ENCODE measurements at regions not wholly inside any gene's neighbourhood (a gene's known extent, or its start where the extent isn't known, plus 50 kb on each side); places are given as distances from the start of the nearest gene placed in this dataset.

DNA sequence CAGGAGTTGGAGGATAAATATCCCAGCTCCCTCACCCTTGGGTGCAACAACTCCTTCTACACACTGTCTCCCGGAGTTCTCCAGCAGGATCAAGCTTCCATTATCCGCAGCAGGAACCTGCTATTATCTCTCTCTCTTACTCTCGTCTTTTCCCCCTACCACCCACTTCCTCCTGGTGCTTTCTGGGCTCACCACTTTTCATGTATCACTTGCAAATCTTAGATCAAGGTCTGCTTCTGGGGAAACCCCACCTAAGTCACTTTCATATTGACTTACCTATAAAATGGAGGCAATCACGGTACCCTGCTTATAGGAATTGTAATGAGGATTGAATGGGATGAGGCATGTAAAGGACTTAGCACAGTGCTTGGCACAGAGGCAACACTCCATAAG is 589.5 kb downstream of the BCOR start:
- TF ChIP-seq EZH2 (IDR thresholded peaks at IDR 0.05; ENCODE audit: insufficient read depth, poor library complexity, severe bottlenecking), result no peak
- no peak for TF ChIP-seq EZH2phosphoT487 (IDR thresholded peaks at IDR 0.05; ENCODE audit: insufficient read depth, low read depth)
